ENCODE measurements at regions not wholly inside any gene's neighbourhood (a gene's known extent, or its start where the extent isn't known, plus 50 kb on each side); places are given as distances from the start of the nearest gene placed in this dataset.

- in situ Hi-C loops (cut with MboI; ENCODE audit: low sequenced_read_pairs) = no loop called here
- Histone ChIP-seq H4K91ac (ENCODE audit: insufficient read depth, low read depth, low read length) (no peak overlapping the region), H2BK15ac (ENCODE audit: low read depth, low read length) (no peak overlapping the region), H4K8ac (ENCODE audit: low read depth in 2 of 2, low read length in 2 of 2) (no peak overlapping the region), H4K5ac (ENCODE audit: low read depth, low read length) (no peak overlapping the region), H3K9me1 (ENCODE audit: insufficient read depth, low read length) (no peaks in the 10 kb centered on the region), H3K56ac (ENCODE audit: extremely low read depth, insufficient read depth, low read length) (no peak overlapping the region), H3K18ac (ENCODE audit: low read depth, low read length) (no peak overlapping the region), H2AK9ac (replicated peaks; ENCODE audit: low read depth, low read length, poor library complexity) (no peak overlapping the region), H2BK5ac (ENCODE audit: low read depth, low read length, poor library complexity, severe bottlenecking) (no peak overlapping the region), H3K4me3 (ENCODE audit: insufficient read depth, low read depth, low read length) (no peak overlapping the region), H3K4me1 (ENCODE audit: control insufficient read depth, insufficient read depth, low read length) (no peaks in the 10 kb centered on the region), H3K14ac (replicated peaks; ENCODE audit: low read depth, low read length) (no peak overlapping the region), H2AK5ac (ENCODE audit: low read depth, low read length) (no peak overlapping the region), H3K27ac (ENCODE audit: insufficient read depth, low read length) (no peak overlapping the region), H4K20me1 (ENCODE audit: insufficient read depth, low read length) (no peaks in the 10 kb centered on the region), H2BK120ac (ENCODE audit: low read depth, low read length) (no peak overlapping the region), H2BK20ac (ENCODE audit: low read depth, low read length) (no peak overlapping the region), H3K27me3 (ENCODE audit: control insufficient read depth, insufficient read depth, low read length) (peaks cover 2% of the 10 kb centered on the region), H3K79me1 (ENCODE audit: low read depth in 1 of 2, low read length in 2 of 2) (no peaks in the 10 kb centered on the region), H3K9me3 (ENCODE audit: control insufficient read depth, insufficient read depth, low read length) (no peaks in the 10 kb centered on the region), H2AFZ (replicated peaks; ENCODE audit: low read length, poor library complexity) (no peak overlapping the region), H3K36me3 (ENCODE audit: control insufficient read depth, insufficient read depth, low read length) (no peaks in the 10 kb centered on the region), H3K23ac (ENCODE audit: low read depth, low read length) (no peak overlapping the region), H3K4me2 (ENCODE audit: low read depth, low read length) (no peak overlapping the region), H3K9ac (ENCODE audit: low read depth, low read length) (no peak overlapping the region), H3K4ac (ENCODE audit: low read depth, low read length) (no peak overlapping the region)
- WGBS, 2 experiments (ENCODE audit: extremely low coverage in 2 of 2, insufficient read length in 1 of 2) = no CpG with 5 or more reads among the region's 3 CpGs
- intact Hi-C loops (cut with micrococcal nuclease) = no loop called here
- CTCF ChIA-PET = no interaction called here
- BruUV-seq (replicated peaks) = no TSS peak
- TF ChIP-seq RAD21 (IDR thresholded peaks at IDR 0.05; ENCODE audit: low read length) (no peak), BHLHE40 (IDR thresholded peaks at IDR 0.05; ENCODE audit: low read depth, low read length) (no peak)
- DNase-seq = no peak
- POLR2A ChIA-PET (ENCODE audit: unreplicated experiment) = no interaction called here
- dilution Hi-C loops (cut with HindIII; ENCODE audit: low sequenced_read_pairs, unreplicated experiment) = no loop called here
- ATAC-seq (ENCODE audit: low read depth) = no peak
Observed at GRCh38 chr21:15126948-15127347, 62.1 kb upstream of the NRIP1 start.

Data from IMR-90 (cell line).